ENCODE measurements at regions not wholly inside any gene's neighbourhood (a gene's known extent, or its start where the extent isn't known, plus 50 kb on each side); places are given as distances from the start of the nearest gene placed in this dataset.

DNA sequence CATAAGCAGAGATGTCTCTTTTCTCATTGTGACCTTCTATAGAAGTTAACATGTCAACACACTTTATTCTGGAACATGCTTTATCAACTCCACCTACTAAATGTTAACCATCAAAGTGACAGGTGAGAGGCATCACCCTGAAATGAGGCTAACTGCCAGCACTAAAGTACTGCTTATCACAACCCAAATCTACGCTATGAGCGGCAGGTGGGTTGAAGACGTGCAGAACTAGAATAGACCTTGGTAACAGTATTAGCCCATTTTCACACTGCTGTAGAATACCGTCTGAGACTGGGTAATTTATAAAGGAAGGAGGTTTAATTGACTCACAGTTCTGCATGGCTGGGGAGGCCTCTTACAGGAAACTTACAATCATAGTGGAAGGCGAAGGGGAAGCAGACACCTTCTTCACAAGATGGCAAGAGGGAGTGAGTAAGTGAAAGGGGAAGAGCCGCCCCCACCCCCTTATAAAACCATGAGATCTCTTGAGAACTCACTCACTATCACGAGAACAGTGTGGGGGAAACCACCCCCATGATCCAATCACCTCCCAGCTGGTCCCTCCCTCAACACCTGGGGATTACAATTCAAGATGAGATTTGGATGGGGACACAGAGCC, 359.0 kb downstream of the SEC23A start:
- TF ChIP-seq, protein P1, sequence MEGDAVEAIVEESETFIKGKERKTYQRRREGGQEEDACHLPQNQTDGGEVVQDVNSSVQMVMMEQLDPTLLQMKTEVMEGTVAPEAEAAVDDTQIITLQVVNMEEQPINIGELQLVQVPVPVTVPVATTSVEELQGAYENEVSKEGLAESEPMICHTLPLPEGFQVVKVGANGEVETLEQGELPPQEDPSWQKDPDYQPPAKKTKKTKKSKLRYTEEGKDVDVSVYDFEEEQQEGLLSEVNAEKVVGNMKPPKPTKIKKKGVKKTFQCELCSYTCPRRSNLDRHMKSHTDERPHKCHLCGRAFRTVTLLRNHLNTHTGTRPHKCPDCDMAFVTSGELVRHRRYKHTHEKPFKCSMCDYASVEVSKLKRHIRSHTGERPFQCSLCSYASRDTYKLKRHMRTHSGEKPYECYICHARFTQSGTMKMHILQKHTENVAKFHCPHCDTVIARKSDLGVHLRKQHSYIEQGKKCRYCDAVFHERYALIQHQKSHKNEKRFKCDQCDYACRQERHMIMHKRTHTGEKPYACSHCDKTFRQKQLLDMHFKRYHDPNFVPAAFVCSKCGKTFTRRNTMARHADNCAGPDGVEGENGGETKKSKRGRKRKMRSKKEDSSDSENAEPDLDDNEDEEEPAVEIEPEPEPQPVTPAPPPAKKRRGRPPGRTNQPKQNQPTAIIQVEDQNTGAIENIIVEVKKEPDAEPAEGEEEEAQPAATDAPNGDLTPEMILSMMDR (IDR thresholded peaks at IDR 0.05): no peak
- TF ChIP-seq POLR2A (IDR thresholded peaks at IDR 0.05): no peak

Data from body of pancreas (tissue), 4 donors.